ENCODE measurements at regions not wholly inside any gene's neighbourhood (a gene's known extent, or its start where the extent isn't known, plus 50 kb on each side); places are given as distances from the start of the nearest gene placed in this dataset.

GRCh38 chr12:107610021-107610859 is 75.4 kb upstream of the PWP1 start:
- no peak overlapping the region for H3K4me3 ChIP-seq (ENCODE audit: control insufficient read depth, low read depth, low read length)
- TF ChIP-seq CTCF (IDR thresholded peaks at IDR 0.05; ENCODE audit: control insufficient read depth, insufficient read depth, low read depth, low read length, missing control alignments) = peak; percentile 86
- DNase-seq (ENCODE audit: low read depth) = no peak

- no peak overlapping the region for H3K4me3 ChIP-seq (ENCODE audit: control insufficient read depth, low read depth, low read length)
- DNase-seq (ENCODE audit: low read depth) = no peak
- no peak for TF ChIP-seq CTCF (IDR thresholded peaks at IDR 0.05; ENCODE audit: control insufficient read depth, insufficient read depth, low read depth, low read length, missing control alignments)
These were observed 73.1 kb upstream of the PWP1 start for GRCh38 chr12:107612508-107612907.

- H3K4me3 ChIP-seq (ENCODE audit: control insufficient read depth, low read depth, low read length) = no peak overlapping the region
- no peak for TF ChIP-seq CTCF (IDR thresholded peaks at IDR 0.05; ENCODE audit: control insufficient read depth, insufficient read depth, low read depth, low read length, missing control alignments)
- no peak for DNase-seq (ENCODE audit: low read depth)
These were observed 68.7 kb upstream of the PWP1 start for GRCh38 chr12:107616941-107617340.

GRCh38 chr12:107618106-107618505 is 67.5 kb upstream of the PWP1 start:
- no peak for DNase-seq (ENCODE audit: low read depth)
- H3K4me3 ChIP-seq (ENCODE audit: control insufficient read depth, low read depth, low read length) = no peak overlapping the region
- no peak for TF ChIP-seq CTCF (IDR thresholded peaks at IDR 0.05; ENCODE audit: control insufficient read depth, insufficient read depth, low read depth, low read length, missing control alignments)

- H3K4me3 ChIP-seq (ENCODE audit: control insufficient read depth, low read depth, low read length) = no peak overlapping the region
- no peak for TF ChIP-seq CTCF (IDR thresholded peaks at IDR 0.05; ENCODE audit: control insufficient read depth, insufficient read depth, low read depth, low read length, missing control alignments)
- no peak for DNase-seq (ENCODE audit: low read depth)
These were observed 65.8 kb upstream of the PWP1 start for GRCh38 chr12:107619831-107620230.

GRCh38 chr12:107622001-107622400 is 63.6 kb upstream of the PWP1 start:
- H3K4me3 ChIP-seq (ENCODE audit: control insufficient read depth, low read depth, low read length) = no peak overlapping the region
- no peak for DNase-seq (ENCODE audit: low read depth)
- TF ChIP-seq CTCF (IDR thresholded peaks at IDR 0.05; ENCODE audit: control insufficient read depth, insufficient read depth, low read depth, low read length, missing control alignments) = peak; percentile 56

Data from AG09309 (cell line).